K562 (cell line): ENCODE measurements at regions not wholly inside any gene's neighbourhood (a gene's known extent, or its start where the extent isn't known, plus 50 kb on each side); places are given as distances from the start of the nearest gene placed in this dataset.

Source experiments
- ATAC-seq: fragments of 200-7000 bp; cut with Tn5 transposase; 3 replicates; pipeline ENCODE4 v1.9.1; 2020; ENCODE audit warnings: moderate library complexity
- BruUV-seq: library from RNA; stranded (reverse); fragments of 400-500 nt; replicated peaks from 2 replicates; lab custom pipeline; 2021; lab: Mats Ljungman, UMichigan
- CTCF ChIA-PET: fragments of 300-600 bp; formaldehyde crosslinking; extraction: SDS; loops from one replicate; lab custom pipeline; 2021; ENCODE audit warnings: low intra/inter-chr PET ratio; lab: Yijun Ruan, JAX
- POLR2A ChIA-PET: fragments of 300-600, 350-650 bp; sonication (Branson Sonifier 250); formaldehyde crosslinking; extraction: SDS; loops from one replicate; lab custom pipeline; 2021; ENCODE audit warnings: antibody characterized with exemption, inconsistent platforms; lab: Yijun Ruan, JAX
- DNase-seq, 4 experiments: peaks; one replicate each; pipeline versions ENCODE4 v3.0.0 to v3.0.0-alpha.2; 2011 to 2018; ENCODE audit warnings: low spot score in 3 of 4, mixed read lengths in 3 of 4; ENCODE audit errors: extremely low read depth in 1 of 4
- FAIRE-seq: peaks from 2 replicates; lab custom pipeline; 2011; peaks lifted over from hg19 to GRCh38; lab: Jason Lieb, UNC
- H2AFZ ChIP-seq: 2 replicates; pipeline ENCODE4 v1.6.0; 2011; ENCODE audit warnings: low read depth, low read length, control low read depth, inconsistent platforms
- H3K27ac ChIP-seq: fragments of 200-600 bp; 3 replicates; pipeline ENCODE4 v1.8.0; 2011; ENCODE audit warnings: low read depth, mild to moderate bottlenecking, control low read depth, inconsistent platforms, low read length, moderate library complexity, mixed read lengths; ENCODE audit errors: extremely low read depth
- H3K27me3 ChIP-seq, 2 experiments: fragments of 300-600 bp in 1 of 2; 2 replicates in 1 of 2; 3 replicates in 1 of 2; pipeline versions ENCODE4 v1.6.0 to v1.8.0; 2011; ENCODE audit warnings: inconsistent platforms in 2 of 2, low read length in 2 of 2, mild to moderate bottlenecking in 1 of 2, mixed read lengths in 1 of 2, moderate library complexity in 1 of 2; ENCODE audit not compliant: control insufficient read depth in 2 of 2, insufficient read depth in 2 of 2
- H3K36me3 ChIP-seq: fragments of 300-600 bp; 3 replicates; pipeline ENCODE4 v1.8.0; 2011; ENCODE audit warnings: mild to moderate bottlenecking, low read length, inconsistent platforms; ENCODE audit not compliant: control insufficient read depth, insufficient read depth
- H3K4me1 ChIP-seq, 2 experiments: fragments of 200-600 bp in 1 of 2; replicated peaks in 1 of 2; 2 replicates in 1 of 2; 3 replicates in 1 of 2; pipeline versions ENCODE4 v1.5.1 to v1.8.0; 2011; ENCODE audit warnings: inconsistent platforms in 2 of 2, low read length in 2 of 2, mild to moderate bottlenecking in 1 of 2, mixed read lengths in 1 of 2, moderate library complexity in 1 of 2; ENCODE audit not compliant: control insufficient read depth in 2 of 2, insufficient read depth in 2 of 2
- H3K4me2 ChIP-seq: 2 replicates; pipeline ENCODE4 v1.6.1; 2011; ENCODE audit warnings: low read length, control low read depth, inconsistent platforms, mixed read lengths; ENCODE audit not compliant: insufficient read depth
- H3K4me3 ChIP-seq: fragments of 200-600 bp; sonication (generic), shearing (Covaris generic); 2 replicates; pipeline ENCODE4 v1.5.1; 2016; ENCODE audit warnings: control low read depth, inconsistent platforms
- H3K79me2 ChIP-seq: fragments of 200-600 bp; 3 replicates; pipeline ENCODE4 v1.8.0; 2011; ENCODE audit warnings: low read length, inconsistent platforms; ENCODE audit not compliant: control insufficient read depth, insufficient read depth
- H3K9ac ChIP-seq, 2 experiments: 2 replicates each; pipeline versions ENCODE4 v1.6.0 to v1.6.1; 2011; ENCODE audit warnings: low read depth in 2 of 2, low read length in 2 of 2, control low read depth in 1 of 2, inconsistent platforms in 1 of 2, mild to moderate bottlenecking in 1 of 2, mixed read lengths in 1 of 2; ENCODE audit not compliant: insufficient read depth in 1 of 2
- H3K9me1 ChIP-seq: one replicate; pipeline ENCODE4 v1.6.0; 2011; ENCODE audit warnings: inconsistent platforms, mild to moderate bottlenecking, low read length, moderate library complexity; ENCODE audit not compliant: control insufficient read depth, insufficient read depth
- H3K9me3 ChIP-seq: replicated peaks from 2 replicates; pipeline ENCODE4 v1.5.1; 2011; ENCODE audit warnings: low read depth, low read length, inconsistent platforms; ENCODE audit not compliant: control insufficient read depth, insufficient read depth
- H4K20me1 ChIP-seq: replicated peaks from 2 replicates; pipeline ENCODE4 v1.6.1; 2011; ENCODE audit warnings: low read length, inconsistent platforms, mixed read lengths; ENCODE audit not compliant: control insufficient read depth, insufficient read depth
- LEF1 ChIP-seq: fragments of 450-650 bp; IDR thresholded peaks from 2 replicates; pipeline ENCODE4 v1.6.1; 2016; ENCODE audit warnings: mild to moderate bottlenecking
- MED1 ChIP-seq: sonication (generic); formaldehyde crosslinking; IDR thresholded peaks from 2 replicates; pipeline ENCODE4 v1.8.1; 2023; ENCODE audit warnings: missing genetic modification reagents, borderline replicate concordance
- PURB ChIP-seq: sonication (generic); formaldehyde crosslinking; IDR thresholded peaks from 2 replicates; pipeline ENCODE4 v1.9.0; 2021; ENCODE audit warnings: low read depth, mild to moderate bottlenecking, missing genetic modification reagents
- SMC3 ChIP-seq: conservative IDR thresholded peaks from 2 replicates; pipeline ENCODE4 v1.6.1; 2011; ENCODE audit warnings: low read depth, low read length, improper control_type of control experiment; ENCODE audit not compliant: insufficient read depth
- USF1 ChIP-seq: sonication (generic); formaldehyde crosslinking; IDR thresholded peaks from 2 replicates; pipeline ENCODE4 v1.9.0; 2022; ENCODE audit warnings: mild to moderate bottlenecking, missing genetic modification reagents
- ZBTB49 ChIP-seq: sonication (generic); formaldehyde crosslinking; IDR thresholded peaks from 2 replicates; pipeline ENCODE4 v1.8.0; 2022; ENCODE audit warnings: missing genetic modification reagents, mild to moderate bottlenecking, borderline replicate concordance
- ZFP91 ChIP-seq: sonication (generic); formaldehyde crosslinking; IDR thresholded peaks from 2 replicates; pipeline ENCODE4 v1.8.0; 2022; ENCODE audit warnings: mild to moderate bottlenecking, missing genetic modification reagents
- ZNF512 ChIP-seq: IDR thresholded peaks from 2 replicates; pipeline ENCODE4 v1.6.1; 2016; ENCODE audit warnings: missing genetic modification characterization, missing compliant biosample characterization
- in situ Hi-C: fragments of 300-500 bp; cut with MboI; formaldehyde crosslinking; loops from 4 replicates; pipeline ENCODE4 v1.15.0; 2018; ENCODE audit warnings: inconsistent platforms, mixed read lengths
- intact Hi-C: fragments of 100-400 bp; cut with micrococcal nuclease; formaldehyde crosslinking; loops from 2 replicates; pipeline ENCODE4 v1.14.2; 2022

- TF ChIP-seq MED1 (CRISPR knock-in tag) (no peak), SMC3 (no peak), ZFP91 (CRISPR knock-in tag) (no peak), USF1 (CRISPR knock-in tag) (no peak), PURB (CRISPR knock-in tag) (no peak), ZNF512 (tag) (no peak), LEF1 (no peak)
These were observed 55.6 kb upstream of the PRMT6 start (continued) for GRCh38 chr1:107000902-107001301.

- ChIA-PET POLR2A (no interaction called here), CTCF (no interaction called here)
- ATAC-seq, result no peak
- no peak for DNase-seq
- H3K9ac ChIP-seq, result no peak overlapping the region
- no peaks in the 10 kb centered on the region for H3K27me3 ChIP-seq
- no peaks in the 10 kb centered on the region for H4K20me1 ChIP-seq
- H3K4me3 ChIP-seq, result no peak overlapping the region
- in situ Hi-C loops (no loop called here), intact Hi-C loops (no loop called here)
- no peak overlapping the region for H2AFZ ChIP-seq
- no TSS peak for BruUV-seq
- H3K79me2 ChIP-seq, result no peaks in the 10 kb centered on the region
- H3K36me3 ChIP-seq, result no peaks in the 10 kb centered on the region
- H3K27ac ChIP-seq, result no peak overlapping the region
- no peaks in the 10 kb centered on the region for H3K4me1 ChIP-seq
- H3K9me3 ChIP-seq, result no peaks in the 10 kb centered on the region
- H3K9me1 ChIP-seq, result no peaks in the 10 kb centered on the region
- no peak for FAIRE-seq
- H3K4me2 ChIP-seq, result no peak overlapping the region
- TF ChIP-seq ZBTB49 (CRISPR knock-in tag), result no peak
These were observed 52.5 kb upstream of the PRMT6 start for GRCh38 chr1:107003972-107004371.
